ENCODE measurements at regions not wholly inside any gene's neighbourhood (a gene's known extent, or its start where the extent isn't known, plus 50 kb on each side); places are given as distances from the start of the nearest gene placed in this dataset.
"Not testable (repeated sequence)": the region's sequence is repeated elsewhere in the genome, so short reads cannot be mapped to it uniquely, and the experiment has no call there.

DNA sequence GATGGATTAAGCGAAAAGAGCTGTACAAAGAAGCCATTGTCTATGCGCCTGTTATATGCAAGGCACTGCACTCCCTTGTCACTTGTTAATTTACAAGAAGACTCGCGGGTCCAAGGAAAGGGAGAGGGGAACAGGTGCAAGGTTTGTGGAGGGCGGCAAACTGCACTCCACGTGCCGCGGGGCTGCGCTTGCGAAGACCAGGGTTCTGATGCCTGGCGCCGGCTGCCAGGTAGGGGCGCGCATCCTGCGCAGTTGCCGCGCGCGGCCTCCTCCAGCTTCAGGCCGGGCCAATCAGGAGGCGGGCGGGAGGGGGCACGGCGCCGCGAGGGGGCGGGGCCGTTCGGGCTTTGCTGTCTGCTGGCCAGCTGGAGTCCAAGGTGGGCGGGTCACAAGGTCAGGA is 140.6 kb upstream of the PALS2 start:
- Histone ChIP-seq H3K27me3 (ENCODE audit: insufficient read depth, low read depth, severe bottlenecking) (no peaks in the 10 kb centered on the region), H3K9me3 (ENCODE audit: severe bottlenecking) (no peaks in the 10 kb centered on the region), H3K27ac (no peak overlapping the region), H3K36me3 (no peaks in the 10 kb centered on the region), H3K4me3 (ENCODE audit: low read depth, low read length) (no peak overlapping the region)
- TF ChIP-seq, protein P1, sequence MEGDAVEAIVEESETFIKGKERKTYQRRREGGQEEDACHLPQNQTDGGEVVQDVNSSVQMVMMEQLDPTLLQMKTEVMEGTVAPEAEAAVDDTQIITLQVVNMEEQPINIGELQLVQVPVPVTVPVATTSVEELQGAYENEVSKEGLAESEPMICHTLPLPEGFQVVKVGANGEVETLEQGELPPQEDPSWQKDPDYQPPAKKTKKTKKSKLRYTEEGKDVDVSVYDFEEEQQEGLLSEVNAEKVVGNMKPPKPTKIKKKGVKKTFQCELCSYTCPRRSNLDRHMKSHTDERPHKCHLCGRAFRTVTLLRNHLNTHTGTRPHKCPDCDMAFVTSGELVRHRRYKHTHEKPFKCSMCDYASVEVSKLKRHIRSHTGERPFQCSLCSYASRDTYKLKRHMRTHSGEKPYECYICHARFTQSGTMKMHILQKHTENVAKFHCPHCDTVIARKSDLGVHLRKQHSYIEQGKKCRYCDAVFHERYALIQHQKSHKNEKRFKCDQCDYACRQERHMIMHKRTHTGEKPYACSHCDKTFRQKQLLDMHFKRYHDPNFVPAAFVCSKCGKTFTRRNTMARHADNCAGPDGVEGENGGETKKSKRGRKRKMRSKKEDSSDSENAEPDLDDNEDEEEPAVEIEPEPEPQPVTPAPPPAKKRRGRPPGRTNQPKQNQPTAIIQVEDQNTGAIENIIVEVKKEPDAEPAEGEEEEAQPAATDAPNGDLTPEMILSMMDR (IDR thresholded peaks at IDR 0.05; ENCODE audit: low read depth, low read length) = no peak
- no peak for DNase-seq

DNA sequence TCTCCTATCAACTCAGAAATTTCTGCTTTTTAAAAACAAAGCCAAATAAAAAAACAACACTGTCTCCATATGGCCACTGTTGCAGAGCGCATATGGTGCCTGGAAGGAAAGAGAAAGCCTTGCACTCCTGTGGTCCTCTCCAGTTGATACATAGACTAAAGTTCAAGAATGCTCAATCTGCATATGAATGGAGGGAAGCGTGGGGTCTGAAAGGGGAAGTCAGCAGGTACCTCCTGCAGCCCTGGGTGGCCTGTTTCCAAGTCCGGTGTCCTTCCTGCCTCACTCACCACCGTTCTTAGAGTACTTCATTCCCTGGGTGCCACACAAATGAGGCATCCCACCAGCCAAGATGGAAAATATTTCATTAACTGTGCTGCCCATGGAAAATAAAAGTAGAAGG is 138.3 kb upstream of the PALS2 start:
- Histone ChIP-seq H3K9me3 (ENCODE audit: severe bottlenecking) (no peaks in the 10 kb centered on the region), H3K4me3 (ENCODE audit: low read depth, low read length) (no peak overlapping the region), H3K27ac (no peak overlapping the region), H3K27me3 (ENCODE audit: insufficient read depth, low read depth, severe bottlenecking) (no peaks in the 10 kb centered on the region), H3K36me3 (no peaks in the 10 kb centered on the region)
- DNase-seq = no peak
- TF ChIP-seq, protein P1 (IDR thresholded peaks at IDR 0.05; ENCODE audit: low read depth, low read length) = no peak

DNA sequence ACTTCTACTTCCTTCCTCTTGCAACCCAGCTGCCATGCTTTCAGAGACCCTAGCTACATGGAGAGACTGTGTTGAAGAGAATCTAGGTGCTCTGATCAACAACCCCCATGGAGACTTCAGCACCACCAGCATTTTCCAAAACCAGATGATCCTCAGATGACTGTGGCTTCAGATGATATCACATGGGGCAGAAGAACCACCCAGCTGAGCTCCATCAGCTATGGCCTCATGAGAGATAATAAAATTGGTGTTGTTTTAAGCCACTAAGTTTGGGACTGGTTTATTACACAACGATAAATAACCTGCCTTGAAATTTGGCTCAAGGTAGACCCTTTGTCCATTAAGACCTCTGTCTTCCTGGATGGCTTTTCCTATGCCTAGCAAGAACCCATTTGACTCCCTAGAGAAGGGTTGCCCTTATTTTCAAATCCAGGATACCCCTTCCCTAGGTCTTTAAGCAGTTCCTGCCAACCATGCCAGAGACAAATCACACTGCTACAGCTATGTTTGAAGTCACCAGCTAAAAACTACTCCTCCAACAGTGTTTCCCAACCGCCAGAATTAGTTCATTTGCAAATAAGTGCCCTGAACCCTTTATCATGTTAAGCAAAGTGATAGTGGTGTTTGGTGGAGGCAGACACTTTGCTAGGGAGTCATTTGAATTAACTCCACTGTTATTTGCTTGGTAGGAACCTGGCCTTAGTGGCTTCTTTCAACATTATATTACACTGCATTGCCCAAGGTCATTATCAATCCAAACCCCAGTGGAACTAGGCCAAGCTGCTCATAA is 136.9 kb upstream of the PALS2 start:
- no peaks in the 10 kb centered on the region for H3K27me3 ChIP-seq (ENCODE audit: insufficient read depth, low read depth, severe bottlenecking)
- no peaks in the 10 kb centered on the region for H3K9me3 ChIP-seq (ENCODE audit: severe bottlenecking)
- no peaks in the 10 kb centered on the region for H3K36me3 ChIP-seq
- no peak overlapping the region for H3K27ac ChIP-seq
- TF ChIP-seq, protein P1 (IDR thresholded peaks at IDR 0.05; ENCODE audit: low read depth, low read length) = no peak
- no peak for DNase-seq
- no peak overlapping the region for H3K4me3 ChIP-seq (ENCODE audit: low read depth, low read length)

DNA sequence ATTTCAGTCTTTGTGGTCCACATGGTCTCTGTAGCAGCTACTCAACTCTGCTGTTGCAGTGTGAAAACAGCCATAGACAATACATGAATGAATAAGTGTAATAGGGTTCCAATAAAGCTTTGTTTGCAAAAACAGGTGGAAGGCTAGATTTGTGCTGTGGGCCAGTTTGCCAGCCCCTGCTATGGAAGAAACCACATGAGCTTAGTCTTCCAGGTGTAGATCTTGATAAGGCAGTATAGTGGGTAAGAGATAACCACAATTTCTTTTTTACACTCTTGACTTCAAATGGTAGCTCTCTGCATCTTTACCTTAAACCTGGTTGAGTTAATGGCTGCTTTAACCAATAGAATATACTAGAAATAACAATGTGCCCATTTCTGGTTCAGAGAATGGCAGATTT is 135.0 kb upstream of the PALS2 start:
- Histone ChIP-seq H3K9me3 (ENCODE audit: severe bottlenecking) (no peaks in the 10 kb centered on the region), H3K4me3 (ENCODE audit: low read depth, low read length) (no peak overlapping the region), H3K27ac (no peak overlapping the region), H3K36me3 (no peaks in the 10 kb centered on the region), H3K27me3 (ENCODE audit: insufficient read depth, low read depth, severe bottlenecking) (no peaks in the 10 kb centered on the region)
- TF ChIP-seq, protein P1 (IDR thresholded peaks at IDR 0.05; ENCODE audit: low read depth, low read length) = no peak
- no peak for DNase-seq

DNA sequence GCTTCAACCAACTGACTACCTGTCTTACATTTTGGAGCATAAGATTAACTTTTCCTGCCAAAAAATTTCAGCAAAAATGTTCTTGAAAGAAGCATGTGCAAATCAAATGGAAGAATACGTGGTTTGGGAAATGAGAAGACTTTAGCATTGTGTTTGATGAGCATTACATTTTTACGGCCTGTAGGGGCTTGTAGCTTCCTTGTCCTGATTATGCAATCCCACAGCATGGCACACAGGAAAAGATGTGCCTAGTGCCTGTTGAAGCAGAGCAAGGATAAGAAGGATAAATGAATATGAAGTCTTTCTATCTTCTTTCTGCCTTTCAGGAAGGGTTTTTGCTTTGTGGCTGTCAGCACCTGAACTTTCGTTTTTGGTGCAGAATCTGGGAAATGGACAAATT is 134.1 kb upstream of the PALS2 start:
- not testable (repeated sequence) for DNase-seq; H3K27ac ChIP-seq; H3K27me3 ChIP-seq (ENCODE audit: insufficient read depth, low read depth, severe bottlenecking); H3K4me3 ChIP-seq (ENCODE audit: low read depth, low read length); H3K36me3 ChIP-seq; H3K9me3 ChIP-seq (ENCODE audit: severe bottlenecking)

DNA sequence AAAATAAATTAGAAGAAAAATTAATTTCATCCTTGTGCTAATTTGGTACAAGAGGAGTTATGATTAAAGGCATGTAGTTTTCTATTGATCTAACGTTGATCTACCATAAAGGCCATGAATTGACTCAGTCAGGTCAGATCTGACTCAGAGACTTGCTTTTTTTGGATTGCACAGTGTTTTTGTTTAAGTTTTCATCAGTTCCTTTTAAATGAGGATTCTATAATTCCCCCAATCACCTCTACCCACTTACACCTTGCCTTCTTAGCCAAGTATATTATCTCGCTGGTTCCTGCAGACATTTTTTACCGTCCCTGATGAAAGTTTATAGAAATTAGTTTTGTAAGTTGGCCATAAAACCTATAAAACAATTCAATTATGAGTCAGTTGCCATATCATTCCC is 132.4 kb upstream of the PALS2 start:
- H3K27ac ChIP-seq = no peak overlapping the region
- H3K36me3 ChIP-seq = no peaks in the 10 kb centered on the region
- DNase-seq = no peak
- TF ChIP-seq, protein P1 (IDR thresholded peaks at IDR 0.05; ENCODE audit: low read depth, low read length) = no peak
- H3K27me3 ChIP-seq (ENCODE audit: insufficient read depth, low read depth, severe bottlenecking) = no peaks in the 10 kb centered on the region
- H3K4me3 ChIP-seq (ENCODE audit: low read depth, low read length) = no peak overlapping the region
- H3K9me3 ChIP-seq (ENCODE audit: severe bottlenecking) = no peaks in the 10 kb centered on the region
